ENCODE measurements at regions not wholly inside any gene's neighbourhood (a gene's known extent, or its start where the extent isn't known, plus 50 kb on each side); places are given as distances from the start of the nearest gene placed in this dataset.

GRCh38 chr3:103907567-103907966, 1459.1 kb upstream of the ALCAM start:
- Histone ChIP-seq H3K27me3 (ENCODE audit: control insufficient read depth, insufficient read depth, low read length) (no peaks in the 10 kb centered on the region), H3K4me3 (ENCODE audit: low read depth in 2 of 2, low read length in 2 of 2) (no peak overlapping the region), H3K27ac (ENCODE audit: low read length) (no peak overlapping the region), H3K4me1 (ENCODE audit: control insufficient read depth, insufficient read depth, low read length) (no peaks in the 10 kb centered on the region), H3K36me3 (ENCODE audit: control insufficient read depth, insufficient read depth, low read length) (no peaks in the 10 kb centered on the region), H3K9me3 (ENCODE audit: control insufficient read depth, insufficient read depth, low read depth, low read length) (no peaks in the 10 kb centered on the region)
- DNase-seq (ENCODE audit: low read depth, low spot score) (no peak), ATAC-seq (no peak)
- in situ Hi-C loops (cut with HindIII; ENCODE audit: low pct_unique_long_range_greater_than_20kb, low sequenced_read_pairs) = no loop called here
- no peak for TF ChIP-seq TCF7L2 (IDR thresholded peaks at IDR 0.05; ENCODE audit: low read depth, low read length)
- TF ChIP-seq POLR2AphosphoS5 (IDR thresholded peaks at IDR 0.05; ENCODE audit: low read depth, low read length) = no peak
- TF ChIP-seq SIN3A (IDR thresholded peaks at IDR 0.05; ENCODE audit: borderline replicate concordance, insufficient read depth, low read depth, low read length) = no peak
- TF ChIP-seq REST (IDR thresholded peaks at IDR 0.05; ENCODE audit: insufficient read depth in 1 of 2, low read depth in 2 of 2, low read length in 1 of 2) = no peak
- no peak for TF ChIP-seq CTCF (IDR thresholded peaks at IDR 0.05)
- no TSS peak for BruUV-seq (replicated peaks)
- intact Hi-C loops (cut with micrococcal nuclease; ENCODE audit: unreplicated experiment) = no loop called here
- ChIA-PET CTCF (no interaction called here), POLR2A (no interaction called here)

DNA sequence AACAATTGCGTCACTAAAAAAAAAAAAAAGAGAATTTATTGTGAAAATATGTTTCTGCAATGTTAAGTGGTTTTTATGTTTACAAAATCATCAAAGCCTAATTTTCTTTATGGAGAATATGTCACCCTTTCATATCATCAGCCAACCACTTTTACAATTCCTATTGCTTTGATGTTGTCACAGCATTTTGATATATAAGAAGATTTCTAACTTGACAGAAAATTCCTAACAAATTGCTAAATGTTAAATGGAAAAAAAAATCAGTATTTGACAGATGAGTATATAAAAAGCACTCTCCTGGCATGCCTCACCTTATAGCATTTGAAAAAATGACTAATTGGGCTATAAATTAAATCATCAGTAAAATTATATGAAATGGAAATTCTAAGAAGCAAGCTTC, 1457.3 kb upstream of the ALCAM start:
- intact Hi-C loops (cut with micrococcal nuclease; ENCODE audit: unreplicated experiment) = no loop called here
- Histone ChIP-seq H3K9me3 (ENCODE audit: control insufficient read depth, insufficient read depth, low read depth, low read length) (no peaks in the 10 kb centered on the region), H3K4me3 (ENCODE audit: low read depth in 2 of 2, low read length in 2 of 2) (no peak overlapping the region), H3K36me3 (ENCODE audit: control insufficient read depth, insufficient read depth, low read length) (no peaks in the 10 kb centered on the region), H3K27ac (ENCODE audit: low read length) (no peak overlapping the region), H3K27me3 (ENCODE audit: control insufficient read depth, insufficient read depth, low read length) (no peaks in the 10 kb centered on the region), H3K4me1 (ENCODE audit: control insufficient read depth, insufficient read depth, low read length) (no peaks in the 10 kb centered on the region)
- TF ChIP-seq REST (IDR thresholded peaks at IDR 0.05; ENCODE audit: insufficient read depth in 1 of 2, low read depth in 2 of 2, low read length in 1 of 2) (no peak), TCF7L2 (IDR thresholded peaks at IDR 0.05; ENCODE audit: low read depth, low read length) (no peak), SIN3A (IDR thresholded peaks at IDR 0.05; ENCODE audit: borderline replicate concordance, insufficient read depth, low read depth, low read length) (no peak), CTCF (IDR thresholded peaks at IDR 0.05) (no peak), POLR2AphosphoS5 (IDR thresholded peaks at IDR 0.05; ENCODE audit: low read depth, low read length) (no peak)
- ChIA-PET POLR2A (interaction anchor here (0.7 kb wide), 1 partner anchor 533 kb away, joined by 11 read pairs; no protein-coding TSS in a partner anchor), CTCF (no interaction called here)
- in situ Hi-C loops (cut with HindIII; ENCODE audit: low pct_unique_long_range_greater_than_20kb, low sequenced_read_pairs) = no loop called here
- ATAC-seq (no peak), DNase-seq (ENCODE audit: low read depth, low spot score) (no peak)
- no TSS peak for BruUV-seq (replicated peaks)
